Upper lobe of right lung (tissue), 1 donor: ENCODE measurements at regions not wholly inside any gene's neighbourhood (a gene's known extent, or its start where the extent isn't known, plus 50 kb on each side); places are given as distances from the start of the nearest gene placed in this dataset.

ENCODE experiments used
- ATAC-seq: fragments of 200-7000 bp; cut with Tn5 transposase; one replicate; pipeline ENCODE4 v1.9.1; 2020; ENCODE audit warnings: mild to moderate bottlenecking, moderate library complexity
- DNase-seq: peaks from one replicate; pipeline ENCODE4 v3.0.0-alpha.2; 2020
- H3K27ac ChIP-seq: fragments of 200-600 bp; one replicate; pipeline ENCODE4 v1.8.0; 2022
- H3K27me3 ChIP-seq: fragments of 200-600 bp; one replicate; pipeline ENCODE4 v1.8.0; 2022; ENCODE audit warnings: mild to moderate bottlenecking
- H3K36me3 ChIP-seq: fragments of 200-600 bp; one replicate; pipeline ENCODE4 v1.8.0; 2022
- H3K4me1 ChIP-seq: fragments of 200-600 bp; one replicate; pipeline ENCODE4 v1.8.0; 2022
- H3K4me3 ChIP-seq: fragments of 200-600 bp; one replicate; pipeline ENCODE4 v1.8.0; 2022; ENCODE audit warnings: mild to moderate bottlenecking
- H3K9me3 ChIP-seq: fragments of 200-600 bp; one replicate; pipeline ENCODE4 v1.8.0; 2022
- CTCF ChIP-seq: fragments of 200-600 bp; IDR thresholded peaks from one replicate; pipeline ENCODE4 v1.8.0; 2022; ENCODE audit warnings: antibody characterized with exemption
- intact Hi-C: fragments of 100-400 bp; cut with DNase I; formaldehyde crosslinking; loops from one replicate; pipeline ENCODE4 v1.11.0; 2022
- donor health status: DM: no; HTN: yes; CAD: no; lungs with severe emphysema.

GRCh38 chr20:51160821-51161220, 137.9 kb upstream of the KCNG1 start:
- TF ChIP-seq CTCF = no peak
- intact Hi-C loops = no loop called here
- DNase-seq (no peak), ATAC-seq (no peak)
- Histone ChIP-seq H3K4me1 (no peaks in the 10 kb centered on the region), H3K36me3 (no peaks in the 10 kb centered on the region), H3K4me3 (no peak overlapping the region), H3K9me3 (no peaks in the 10 kb centered on the region), H3K27me3 (peaks cover 18% of the 10 kb centered on the region), H3K27ac (no peak overlapping the region)

- no peak for TF ChIP-seq CTCF
- Histone ChIP-seq H3K27me3 (peaks cover 18% of the 10 kb centered on the region), H3K4me3 (no peak overlapping the region), H3K4me1 (no peaks in the 10 kb centered on the region), H3K27ac (no peak overlapping the region), H3K36me3 (no peaks in the 10 kb centered on the region), H3K9me3 (no peaks in the 10 kb centered on the region)
- ATAC-seq (no peak), DNase-seq (no peak)
- intact Hi-C loops = no loop called here
Observed at GRCh38 chr20:51159981-51160380, 137.1 kb upstream of the KCNG1 start.

- TF ChIP-seq CTCF = no peak
- Histone ChIP-seq H3K9me3 (no peaks in the 10 kb centered on the region), H3K4me3 (no peak overlapping the region), H3K27me3 (peaks cover 18% of the 10 kb centered on the region), H3K27ac (no peak overlapping the region), H3K36me3 (no peaks in the 10 kb centered on the region), H3K4me1 (no peaks in the 10 kb centered on the region)
- intact Hi-C loops = no loop called here
- DNase-seq (no peak), ATAC-seq (no peak)
Observed at GRCh38 chr20:51159303-51159702, 136.4 kb upstream of the KCNG1 start.

GRCh38 chr20:51158226-51158625, 135.3 kb upstream of the KCNG1 start:
- intact Hi-C loops = no loop called here
- peaks cover 18% of the 10 kb centered on the region for H3K27me3 ChIP-seq
- no peak overlapping the region for H3K27ac ChIP-seq

DNA sequence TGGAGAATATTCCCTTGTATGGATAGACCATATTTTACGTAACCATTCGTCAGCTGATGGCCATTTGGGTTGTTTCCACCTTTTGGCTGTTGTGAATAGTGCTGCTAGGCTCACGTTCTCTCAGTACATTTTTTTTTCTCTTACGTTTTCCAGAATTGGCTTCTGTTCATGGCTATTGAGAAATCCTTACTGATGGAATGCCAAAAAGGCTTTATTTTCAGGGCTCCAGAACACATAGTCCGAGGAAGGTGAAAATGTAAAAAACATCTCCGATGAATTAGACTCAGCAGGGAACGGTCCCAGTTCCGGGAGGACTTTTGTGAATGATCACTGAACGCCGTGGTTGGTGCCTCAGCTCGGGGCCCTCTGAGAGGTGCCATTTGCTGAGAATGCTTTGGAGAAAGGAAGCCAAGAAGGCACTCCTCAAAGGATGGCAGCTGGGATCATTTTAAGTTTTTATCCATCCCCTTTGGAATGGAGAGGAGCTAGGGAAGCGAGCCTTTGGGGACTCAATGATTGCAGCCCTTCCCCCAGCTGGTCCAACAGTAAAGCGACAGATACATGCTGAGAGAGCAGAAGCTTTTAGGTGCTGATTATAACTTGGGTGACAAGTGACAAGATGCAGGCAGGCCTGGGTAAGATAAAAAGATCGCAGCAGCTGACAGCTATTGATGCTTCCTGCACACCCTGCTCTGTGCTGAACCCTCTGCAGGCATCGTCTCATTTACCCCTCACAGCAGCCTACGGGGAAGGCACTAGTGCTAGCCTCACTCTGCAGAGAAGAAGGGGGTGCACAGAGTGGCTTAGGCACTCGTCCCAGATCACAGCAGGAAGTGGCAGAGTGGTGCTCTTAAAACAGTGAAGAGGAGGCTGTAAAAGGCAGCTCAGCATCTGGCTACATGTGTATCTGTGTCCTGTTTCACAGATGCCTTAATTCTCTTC, 133.4 kb upstream of the KCNG1 start:
- TF ChIP-seq CTCF = no peak
- Histone ChIP-seq H3K27ac (no peak overlapping the region), H3K4me3 (no peak overlapping the region), H3K4me1 (no peaks in the 10 kb centered on the region), H3K9me3 (no peaks in the 10 kb centered on the region), H3K36me3 (no peaks in the 10 kb centered on the region), H3K27me3 (peaks cover 8% of the 10 kb centered on the region)
- intact Hi-C loops = no loop called here
- DNase-seq (no peak), ATAC-seq (peak; percentile 14)

More at GRCh38 chr20:51158226-51158625, 135.3 kb upstream of the KCNG1 start:
- H3K4me3 ChIP-seq = no peak overlapping the region
- H3K9me3 ChIP-seq = no peaks in the 10 kb centered on the region
- H3K4me1 ChIP-seq = no peaks in the 10 kb centered on the region
- ATAC-seq = no peak
- DNase-seq = no peak
- no peak for TF ChIP-seq CTCF
- H3K36me3 ChIP-seq = no peaks in the 10 kb centered on the region
